ENCODE measurements at regions not wholly inside any gene's neighbourhood (a gene's known extent, or its start where the extent isn't known, plus 50 kb on each side); places are given as distances from the start of the nearest gene placed in this dataset.

DNA sequence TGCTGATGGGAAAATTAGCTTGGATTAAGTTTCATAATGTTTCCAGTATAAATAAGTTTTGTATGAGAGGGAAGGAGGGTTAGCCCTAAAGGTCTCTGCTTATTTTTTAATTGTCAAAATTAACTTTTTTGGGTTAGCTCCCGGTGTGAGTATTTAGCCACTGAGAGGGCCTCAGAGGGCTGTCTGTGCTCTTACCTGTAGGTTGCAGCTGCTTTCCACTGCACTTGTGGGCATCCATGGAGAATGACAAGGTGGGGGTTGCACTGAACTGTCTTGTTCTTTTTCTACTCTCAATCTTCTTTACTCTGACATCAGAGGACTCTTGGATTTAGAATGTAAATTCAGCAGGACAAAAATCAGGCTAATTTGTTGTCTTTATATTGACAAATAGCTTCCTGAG lies 81.4 kb downstream of the CD164 start:
- TF ChIP-seq, protein P1, sequence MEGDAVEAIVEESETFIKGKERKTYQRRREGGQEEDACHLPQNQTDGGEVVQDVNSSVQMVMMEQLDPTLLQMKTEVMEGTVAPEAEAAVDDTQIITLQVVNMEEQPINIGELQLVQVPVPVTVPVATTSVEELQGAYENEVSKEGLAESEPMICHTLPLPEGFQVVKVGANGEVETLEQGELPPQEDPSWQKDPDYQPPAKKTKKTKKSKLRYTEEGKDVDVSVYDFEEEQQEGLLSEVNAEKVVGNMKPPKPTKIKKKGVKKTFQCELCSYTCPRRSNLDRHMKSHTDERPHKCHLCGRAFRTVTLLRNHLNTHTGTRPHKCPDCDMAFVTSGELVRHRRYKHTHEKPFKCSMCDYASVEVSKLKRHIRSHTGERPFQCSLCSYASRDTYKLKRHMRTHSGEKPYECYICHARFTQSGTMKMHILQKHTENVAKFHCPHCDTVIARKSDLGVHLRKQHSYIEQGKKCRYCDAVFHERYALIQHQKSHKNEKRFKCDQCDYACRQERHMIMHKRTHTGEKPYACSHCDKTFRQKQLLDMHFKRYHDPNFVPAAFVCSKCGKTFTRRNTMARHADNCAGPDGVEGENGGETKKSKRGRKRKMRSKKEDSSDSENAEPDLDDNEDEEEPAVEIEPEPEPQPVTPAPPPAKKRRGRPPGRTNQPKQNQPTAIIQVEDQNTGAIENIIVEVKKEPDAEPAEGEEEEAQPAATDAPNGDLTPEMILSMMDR (IDR thresholded peaks at IDR 0.05; ENCODE audit: insufficient read depth, low read length), result no peak
- TF ChIP-seq POLR2AphosphoS5 (IDR thresholded peaks at IDR 0.05; ENCODE audit: low read depth) (no peak), REST (IDR thresholded peaks at IDR 0.05; ENCODE audit: insufficient replicate concordance, low read depth) (no peak), GABPA (IDR thresholded peaks at IDR 0.05; ENCODE audit: low read depth) (no peak), SPI1 (IDR thresholded peaks at IDR 0.05; ENCODE audit: borderline replicate concordance, low read depth) (no peak)

All from HL-60 (cell line).